HG02870 (cell line): ENCODE measurements at regions not wholly inside any gene's neighbourhood (a gene's known extent, or its start where the extent isn't known, plus 50 kb on each side); places are given as distances from the start of the nearest gene placed in this dataset.

ENCODE experiments used
- ATAC-seq: cut with Tn5 transposase; IDR thresholded peaks from one replicate; pipeline ENCODE4 v1.9.1; 2021; ENCODE audit warnings: mild to moderate bottlenecking, moderate library complexity; ENCODE audit not compliant: unreplicated experiment

DNA sequence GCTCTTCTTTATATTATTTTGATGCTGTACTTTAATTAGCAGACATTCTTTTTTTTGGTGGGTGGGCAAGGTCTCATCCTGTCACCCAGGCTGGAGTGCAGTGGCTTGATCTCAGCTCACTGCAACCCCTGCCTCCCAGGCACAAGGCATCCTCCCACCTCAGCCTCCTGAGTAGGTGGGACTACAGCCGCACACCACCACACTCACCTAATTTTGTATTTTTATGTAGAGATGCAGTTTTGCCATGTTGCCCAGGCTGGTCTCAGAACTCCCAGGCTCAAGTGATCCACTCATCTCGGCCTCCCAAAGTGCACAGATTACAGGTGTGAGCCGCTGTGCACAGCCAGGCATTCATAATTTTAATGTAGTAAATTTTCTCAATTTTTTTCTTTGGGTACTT, 608.1 kb downstream of the ZNF385D start:
- ATAC-seq = no peak

DNA sequence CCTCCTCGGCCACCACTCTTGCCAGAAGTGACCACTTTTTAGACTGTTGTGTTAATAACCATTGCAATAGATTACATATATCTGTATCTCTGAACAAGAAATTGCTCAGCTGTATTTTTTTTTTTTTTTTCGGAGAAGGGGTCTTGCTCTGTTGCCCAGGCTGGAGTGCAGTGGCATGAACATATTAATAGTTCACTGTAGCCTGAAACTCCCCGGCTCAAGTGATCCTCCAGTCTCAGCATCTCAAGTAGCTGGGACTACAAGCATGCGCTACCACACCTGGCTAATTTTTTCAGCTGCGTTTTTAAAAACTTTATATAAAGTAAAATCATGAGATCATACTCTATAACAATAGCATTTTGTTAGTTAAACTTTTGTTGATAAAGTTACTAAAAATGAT, 609.0 kb downstream of the ZNF385D start:
- no peak for ATAC-seq

DNA sequence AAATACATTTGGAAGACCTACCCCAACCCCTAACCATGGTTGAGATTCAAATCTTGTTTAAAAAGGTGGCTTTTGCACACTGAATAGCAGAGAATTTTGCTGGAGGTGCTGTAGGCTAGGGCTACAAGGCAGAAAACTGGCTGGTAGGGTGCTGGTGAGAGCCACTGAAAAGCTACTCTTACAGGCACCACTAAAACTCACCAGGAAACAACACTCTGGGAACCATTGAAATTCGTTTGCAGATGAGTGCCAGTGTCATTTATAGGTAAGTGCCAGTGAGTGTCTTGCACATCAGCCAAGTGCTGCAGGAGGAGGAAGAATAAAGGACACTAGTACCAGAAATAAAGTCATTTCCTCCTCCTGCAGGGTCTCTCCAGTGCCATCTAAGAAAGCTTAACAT, 610.2 kb downstream of the ZNF385D start:
- no peak for ATAC-seq

DNA sequence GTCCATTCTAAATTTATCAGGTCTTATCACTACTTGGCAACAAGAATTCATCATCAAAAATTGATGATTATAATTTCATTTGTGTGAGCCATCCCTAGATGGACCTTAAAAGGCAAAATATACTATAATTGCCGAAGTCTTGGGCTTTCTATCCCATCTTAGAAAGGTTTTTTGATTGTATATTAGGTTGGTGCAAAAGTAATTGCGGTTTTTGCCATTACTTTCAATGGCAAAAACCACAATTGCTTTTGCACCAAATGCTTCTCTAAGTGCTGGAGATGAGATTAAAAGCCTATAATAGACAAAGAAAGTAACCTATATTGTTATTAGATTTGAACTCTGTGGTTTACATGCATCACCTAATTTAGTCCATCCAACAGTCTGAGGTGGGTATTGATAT, 612.9 kb downstream of the ZNF385D start:
- ATAC-seq = no peak

DNA sequence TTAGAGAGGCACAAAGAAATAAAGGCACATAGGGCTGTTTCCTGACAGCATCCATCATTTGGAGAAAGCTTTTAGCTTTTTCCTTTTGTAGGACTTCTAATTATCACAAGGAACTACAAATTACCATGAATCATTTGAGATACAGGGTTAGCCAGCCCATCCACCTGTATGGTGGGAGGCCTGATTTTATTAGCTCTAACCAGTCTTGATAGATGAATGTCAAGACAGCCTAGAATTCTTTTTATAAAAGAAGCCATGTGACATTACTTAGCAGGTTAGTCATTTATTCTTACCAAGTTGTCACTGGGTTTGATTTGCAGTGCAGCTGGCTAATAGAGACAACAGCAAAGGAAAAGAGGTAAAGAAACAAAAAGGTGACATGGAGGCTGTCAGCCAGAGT, 618.1 kb downstream of the ZNF385D start:
- ATAC-seq = no peak

DNA sequence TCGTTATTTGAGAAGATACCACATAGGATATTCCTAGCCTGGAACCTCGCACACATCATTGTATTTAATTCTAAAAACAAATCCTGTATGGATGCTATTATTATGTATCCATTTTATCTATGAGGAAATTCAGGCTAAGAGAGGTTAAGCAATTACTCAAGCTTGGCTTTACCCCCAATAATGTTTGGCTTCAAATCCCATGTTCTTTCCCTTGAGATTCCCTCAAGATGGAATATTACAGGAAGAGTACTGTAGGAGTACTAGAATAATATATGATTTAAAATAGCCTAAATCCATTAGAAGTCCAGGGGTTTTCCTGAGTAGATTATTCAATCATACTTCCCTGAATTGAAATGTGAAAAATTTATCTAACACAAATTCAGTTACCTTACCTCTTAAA, 630.2 kb downstream of the ZNF385D start:
- no peak for ATAC-seq

DNA sequence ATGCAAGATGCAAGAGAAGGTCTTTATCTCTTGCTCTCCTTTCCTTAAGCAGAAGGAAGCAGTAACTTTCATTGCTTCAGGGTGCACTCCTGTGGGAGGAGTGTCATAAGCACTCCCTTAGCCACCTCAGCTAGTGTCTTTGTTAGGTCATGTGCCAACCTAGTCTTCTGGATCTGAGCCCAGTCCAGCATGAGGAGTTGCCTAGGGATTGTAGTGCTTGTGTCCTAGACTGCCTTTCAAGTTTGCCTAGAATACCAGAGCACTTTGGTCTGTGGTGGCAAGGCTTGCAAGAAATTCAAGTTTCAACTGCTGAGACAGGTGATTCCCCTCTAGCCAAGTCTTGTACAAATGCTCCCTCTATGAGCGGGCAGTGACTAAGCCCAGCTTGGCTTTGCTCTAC, 633.6 kb downstream of the ZNF385D start:
- ATAC-seq = no peak

DNA sequence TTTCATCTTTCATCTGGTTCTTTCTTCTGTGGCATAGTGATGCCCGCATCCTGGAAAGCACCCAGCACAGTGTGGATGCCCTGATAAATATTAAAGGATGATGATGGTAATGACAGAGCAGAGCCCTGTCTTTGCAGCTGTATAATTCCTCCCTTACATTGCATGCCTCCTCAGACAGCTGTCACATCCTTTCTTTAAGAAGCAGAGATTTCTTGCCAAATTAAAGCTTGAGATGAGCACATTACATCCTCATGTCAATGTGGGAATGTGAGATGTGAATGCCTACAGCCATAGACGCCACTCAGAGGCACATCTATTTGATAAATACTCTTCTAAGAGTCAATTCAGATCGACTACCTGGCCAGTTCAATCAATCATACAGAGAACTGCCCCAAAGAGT, 642.0 kb downstream of the ZNF385D start:
- ATAC-seq = no peak

DNA sequence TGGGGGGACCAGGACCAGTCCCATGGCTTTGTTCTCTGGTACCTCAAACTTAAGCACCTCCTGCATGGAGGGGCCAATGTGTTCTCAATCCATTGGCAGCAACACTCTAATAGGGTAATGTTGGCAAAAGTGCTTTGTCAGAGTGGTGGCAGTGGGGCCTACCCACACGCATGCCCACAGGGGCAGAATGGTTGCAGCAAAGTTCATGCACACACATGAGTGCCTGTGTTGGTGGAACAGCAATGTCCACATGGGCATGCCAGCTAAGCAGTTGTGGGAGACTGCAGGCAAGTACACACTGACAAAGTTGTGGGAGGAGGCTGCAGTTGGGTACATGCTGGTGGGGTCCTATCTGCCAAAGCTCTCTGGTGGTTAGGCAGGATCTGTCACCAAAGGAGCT, 645.2 kb downstream of the ZNF385D start:
- no peak for ATAC-seq

DNA sequence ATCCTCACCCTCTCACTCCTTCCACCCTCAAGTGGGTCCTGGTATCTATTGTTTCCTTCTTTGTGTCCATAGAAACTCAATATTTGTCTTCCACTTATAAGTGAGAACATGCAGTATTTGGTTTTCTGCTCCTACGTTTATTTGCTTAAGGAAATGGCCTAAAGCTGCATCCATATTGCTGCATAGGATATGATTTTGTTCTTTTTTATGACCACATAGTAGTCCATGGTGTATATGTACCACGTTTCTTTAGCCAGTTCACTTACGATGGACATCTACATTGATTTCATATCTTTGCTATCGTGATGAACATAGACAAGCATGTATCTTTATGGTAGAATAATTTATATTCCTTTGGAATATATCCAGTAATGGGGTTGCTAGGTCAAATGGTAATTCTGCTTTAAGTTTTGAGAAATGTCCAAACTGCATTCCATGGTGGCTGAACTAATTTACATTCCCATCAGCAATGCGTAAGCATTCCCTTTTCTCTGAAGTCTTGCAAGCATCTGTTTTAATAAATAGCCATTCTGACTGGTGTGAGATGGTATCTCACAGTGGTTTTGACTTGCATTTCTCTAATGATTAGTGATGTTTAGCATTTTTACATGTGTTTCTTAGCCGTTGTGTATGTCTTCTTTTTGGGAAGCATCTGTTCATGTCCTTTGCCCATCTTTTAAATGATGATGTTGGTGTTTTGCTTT, 650.2 kb downstream of the ZNF385D start:
- ATAC-seq = no peak

DNA sequence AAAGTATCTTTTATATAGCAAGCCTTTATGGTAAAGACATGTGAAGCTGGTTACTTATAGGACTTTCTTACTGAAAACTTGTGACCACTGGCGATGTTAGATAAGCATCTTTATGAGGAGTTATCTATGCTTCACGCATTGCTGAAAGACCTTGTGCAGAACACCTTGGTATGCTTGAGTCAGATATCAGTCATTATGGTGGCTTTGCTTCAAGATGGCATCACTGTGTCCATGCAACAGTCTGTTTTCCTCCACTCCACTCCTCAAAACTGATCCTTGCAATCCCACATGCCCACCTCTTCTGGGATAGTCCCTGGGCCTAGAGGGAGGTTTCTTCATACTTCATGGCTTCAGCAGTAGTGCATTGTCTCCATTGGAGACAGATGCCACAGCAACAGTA, 656.3 kb downstream of the ZNF385D start:
- ATAC-seq = no peak

DNA sequence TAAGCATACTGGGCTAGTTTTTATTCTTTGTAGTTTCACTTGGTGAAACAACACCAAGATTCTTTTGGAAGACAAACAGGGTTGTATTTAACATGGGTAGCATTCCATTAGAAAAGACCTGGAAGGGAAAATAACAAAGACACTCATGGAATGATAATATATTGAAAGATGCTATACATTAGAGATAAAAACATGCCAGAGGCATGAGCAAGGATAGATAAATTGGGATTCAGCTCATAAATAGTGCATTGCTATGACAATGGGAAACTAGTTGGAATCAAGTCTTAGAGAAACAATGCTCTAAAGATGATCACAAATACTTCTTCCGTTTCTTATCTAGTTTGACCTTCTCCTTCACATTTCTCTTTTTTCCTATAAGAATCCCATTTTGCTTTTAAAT, 677.4 kb downstream of the ZNF385D start:
- ATAC-seq = no peak

DNA sequence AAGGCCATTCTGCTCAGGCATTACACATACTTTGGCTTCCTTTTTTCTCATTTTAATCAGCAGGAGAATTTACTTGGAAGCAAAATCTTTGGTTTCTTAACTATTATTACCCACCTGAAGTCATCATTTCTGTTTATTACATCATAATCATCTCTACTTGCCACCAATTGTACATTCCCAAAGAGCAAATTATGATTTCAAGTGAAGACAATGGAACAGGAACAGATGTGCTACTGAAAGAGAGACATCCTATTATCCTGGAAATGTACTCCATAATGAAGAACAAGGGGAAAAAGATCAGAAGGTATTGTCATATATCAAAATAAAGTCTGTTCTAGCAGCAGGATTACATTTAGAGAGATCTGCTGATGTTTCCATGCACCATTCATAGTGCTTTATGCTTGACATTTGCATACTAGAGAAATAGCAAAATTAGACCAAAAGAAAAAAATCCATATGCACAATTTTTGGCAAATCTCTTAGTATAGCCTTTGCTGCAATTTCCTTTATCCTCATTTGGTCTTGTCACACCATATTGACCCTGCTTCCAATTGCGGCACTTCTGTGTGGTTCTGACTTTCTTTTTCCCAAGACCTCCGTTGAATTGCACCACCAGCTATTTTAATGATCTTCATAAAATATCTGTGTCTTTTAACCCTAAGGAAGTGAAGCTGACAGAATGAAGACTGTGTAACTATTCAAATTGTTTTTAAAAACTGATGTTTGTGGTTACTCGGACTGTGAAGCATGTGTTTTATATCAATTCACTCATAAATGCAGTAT, 683.8 kb downstream of the ZNF385D start:
- no peak for ATAC-seq

DNA sequence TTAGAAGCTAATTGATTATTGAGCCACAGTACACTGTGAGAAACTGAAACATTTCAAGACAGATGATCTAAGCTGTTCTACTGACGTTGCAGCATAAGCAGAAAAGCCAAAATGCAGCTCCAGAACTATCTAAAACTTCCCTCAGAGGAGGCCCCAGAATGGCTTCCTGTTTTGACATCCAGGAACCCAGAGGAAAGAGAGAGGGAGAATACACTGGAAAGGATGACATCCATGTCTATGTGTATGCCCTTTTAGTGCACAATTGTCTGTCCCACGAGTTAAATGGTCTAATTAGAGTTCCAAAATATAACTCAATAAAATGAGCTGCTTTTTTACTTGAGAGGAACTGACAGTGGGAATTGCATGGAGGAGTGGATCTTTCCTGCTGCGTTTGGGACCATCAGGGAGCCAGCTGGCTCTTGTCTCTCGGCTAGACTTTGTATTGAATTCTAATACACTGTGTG, 688.1 kb downstream of the ZNF385D start:
- ATAC-seq = no peak

DNA sequence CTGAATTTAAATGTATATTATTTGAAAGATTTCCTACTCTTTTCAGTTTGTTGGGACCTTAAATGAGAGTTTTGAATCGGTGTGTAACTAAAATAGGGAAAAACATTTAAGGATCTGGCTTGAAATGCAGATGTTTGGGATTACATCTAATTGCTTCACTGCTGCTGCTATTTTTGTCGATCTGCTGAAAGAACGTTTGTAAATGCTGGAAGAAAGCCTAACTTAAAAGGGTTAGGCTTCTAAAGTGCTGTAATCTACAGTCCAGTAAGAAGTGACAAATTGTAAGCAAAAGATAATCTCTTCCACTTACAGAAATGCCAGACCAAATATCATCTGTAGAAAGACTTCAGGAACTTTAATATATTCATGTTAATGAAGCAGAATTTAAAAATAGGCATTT, 691.6 kb downstream of the ZNF385D start:
- ATAC-seq = no peak

DNA sequence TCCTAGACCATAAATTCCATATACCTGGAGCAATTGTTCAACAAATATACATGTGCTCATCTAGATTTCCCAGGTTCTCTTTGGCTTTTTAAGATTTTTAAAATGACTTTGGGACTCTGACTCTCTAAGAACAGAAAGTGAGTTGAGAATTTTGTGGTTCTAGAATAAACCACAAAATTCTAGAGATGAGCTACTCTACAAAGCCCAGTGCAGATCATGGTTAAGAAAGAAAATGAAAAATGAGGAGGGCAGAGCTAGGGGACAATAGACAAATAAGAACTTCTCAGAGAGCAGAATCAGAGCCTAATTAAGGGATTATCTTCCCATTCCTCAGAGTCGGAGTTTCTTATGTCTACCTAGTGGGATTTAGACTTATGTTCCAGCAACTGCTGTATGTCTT, 694.7 kb downstream of the ZNF385D start:
- ATAC-seq = no peak

DNA sequence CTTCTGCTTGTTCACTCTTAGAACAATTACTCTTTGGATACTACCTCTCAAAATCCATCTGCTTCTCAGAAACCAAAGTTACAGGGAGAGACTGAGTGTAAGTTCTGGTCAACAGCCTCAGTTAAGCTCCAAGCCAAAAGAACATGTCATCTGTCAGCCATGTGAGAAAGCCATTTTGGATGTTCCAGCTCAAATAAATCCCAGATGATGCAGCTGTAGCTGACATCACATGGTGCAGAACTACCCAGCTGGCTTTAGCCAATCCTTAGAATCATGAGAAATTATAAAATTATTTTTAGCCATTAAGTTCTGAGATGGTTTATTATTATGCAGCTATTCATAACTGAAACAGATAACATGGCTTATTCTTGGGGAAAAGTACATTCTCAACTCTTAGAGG, 696.0 kb downstream of the ZNF385D start:
- no peak for ATAC-seq

DNA sequence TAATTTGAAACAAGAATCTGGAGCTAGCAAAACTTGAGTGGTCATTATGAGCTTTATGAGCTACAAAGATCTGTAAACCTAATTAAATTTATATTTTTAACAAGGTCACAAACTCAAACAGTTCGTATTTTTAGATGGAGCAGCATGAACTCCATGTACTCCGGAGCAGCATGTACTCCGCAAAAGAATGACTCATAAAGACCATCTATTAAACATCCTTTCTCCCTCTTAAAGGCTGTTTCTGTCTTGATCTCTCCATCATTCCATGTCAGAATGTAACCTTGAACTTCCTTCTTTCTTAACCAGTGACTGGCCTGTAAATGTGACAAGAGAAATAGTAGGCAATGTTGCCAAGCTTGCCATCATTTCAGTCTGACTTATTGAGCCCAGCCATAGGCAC, 696.9 kb downstream of the ZNF385D start:
- no peak for ATAC-seq

DNA sequence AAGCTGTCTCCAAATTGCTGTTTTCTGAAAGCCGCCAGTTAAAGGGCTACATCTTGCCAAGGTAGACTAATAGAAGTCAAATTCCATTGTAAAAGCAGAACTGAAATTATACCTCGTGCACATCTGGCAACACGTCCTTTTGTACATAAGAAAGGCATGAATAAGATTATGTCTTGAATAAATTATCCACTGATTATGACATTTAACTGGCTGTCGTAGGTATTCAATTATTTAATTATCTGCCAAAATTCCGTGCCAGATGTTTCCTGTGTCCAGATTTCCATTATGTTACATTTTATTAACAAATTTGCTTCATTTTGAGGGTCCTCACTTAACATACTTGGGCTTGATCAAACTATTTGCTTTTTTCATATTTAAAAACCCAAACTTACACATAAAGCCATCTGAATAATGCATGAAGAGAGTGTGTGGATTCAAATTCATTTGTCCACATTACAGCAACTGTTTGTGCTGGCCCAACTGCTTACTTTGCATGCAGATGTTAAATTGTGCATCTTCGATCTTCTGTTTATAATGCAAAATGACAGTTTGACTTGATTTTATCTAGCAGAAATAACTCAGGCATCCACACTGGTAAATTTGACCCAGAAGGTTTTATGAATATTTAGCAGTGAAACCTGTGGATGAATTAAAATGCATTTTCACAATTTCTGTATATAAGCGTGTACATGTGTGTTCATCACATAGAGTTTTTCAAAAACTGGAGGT, 701.5 kb downstream of the ZNF385D start:
- no peak for ATAC-seq

DNA sequence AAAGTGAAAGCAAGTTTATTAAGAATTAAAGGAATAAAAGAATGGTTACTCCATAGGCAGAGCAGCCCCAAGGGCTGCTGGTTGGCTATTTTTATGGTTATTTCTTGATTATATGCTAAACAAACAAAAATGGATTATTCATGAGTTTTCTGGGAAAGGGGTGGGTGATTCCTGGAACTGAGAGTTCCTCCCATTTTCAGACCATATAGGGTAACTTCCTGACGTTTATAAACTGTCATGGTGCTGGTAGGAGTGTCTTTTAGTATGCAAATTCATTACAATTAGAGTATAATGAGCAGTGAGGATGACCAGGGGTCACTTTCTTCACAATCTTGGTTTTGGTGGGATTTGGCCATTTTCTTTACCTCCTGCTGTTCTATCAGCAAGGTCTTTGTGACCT, 707.9 kb downstream of the ZNF385D start:
- no peak for ATAC-seq

DNA sequence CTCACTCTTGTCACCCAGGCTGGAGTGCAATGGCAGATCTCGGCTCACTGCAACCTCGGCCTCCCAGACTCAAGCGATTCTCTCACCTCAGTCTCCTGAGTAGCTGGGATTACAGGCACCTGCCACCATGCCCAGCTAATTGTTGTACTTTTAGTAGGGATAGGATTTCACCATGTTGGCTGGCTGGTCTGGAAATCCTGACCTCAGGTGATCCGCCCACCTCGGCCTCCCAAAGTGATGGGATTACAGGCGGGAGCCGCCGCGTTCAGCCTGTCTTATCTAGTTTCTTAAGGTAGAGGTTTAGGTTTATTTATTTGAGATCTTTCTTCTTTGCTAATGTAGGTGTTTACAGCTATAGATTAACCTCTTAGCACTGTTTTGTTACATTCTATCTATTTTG, 708.8 kb downstream of the ZNF385D start:
- ATAC-seq = no peak

DNA sequence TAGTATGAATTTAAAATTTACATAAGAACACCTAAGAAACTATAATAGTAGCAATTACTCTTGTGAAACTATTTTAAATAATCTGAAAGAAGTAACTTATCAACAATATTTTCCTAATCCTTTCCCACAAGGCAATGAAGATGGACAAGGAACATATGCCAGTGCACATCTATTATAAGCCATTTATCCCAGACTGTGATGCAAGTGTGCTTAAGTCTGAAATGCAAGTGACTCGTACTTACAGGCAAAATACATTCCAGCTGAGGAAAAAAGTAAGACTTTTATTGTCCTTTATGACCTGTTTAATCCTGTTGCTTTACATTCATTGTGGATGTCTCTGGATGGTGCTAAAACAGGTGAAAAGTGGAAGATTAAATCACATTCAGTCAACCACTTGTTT, 709.4 kb downstream of the ZNF385D start:
- ATAC-seq = no peak
